ENCODE measurements at regions not wholly inside any gene's neighbourhood (a gene's known extent, or its start where the extent isn't known, plus 50 kb on each side); places are given as distances from the start of the nearest gene placed in this dataset.
"Not testable (repeated sequence)": the region's sequence is repeated elsewhere in the genome, so short reads cannot be mapped to it uniquely, and the experiment has no call there.

DNA sequence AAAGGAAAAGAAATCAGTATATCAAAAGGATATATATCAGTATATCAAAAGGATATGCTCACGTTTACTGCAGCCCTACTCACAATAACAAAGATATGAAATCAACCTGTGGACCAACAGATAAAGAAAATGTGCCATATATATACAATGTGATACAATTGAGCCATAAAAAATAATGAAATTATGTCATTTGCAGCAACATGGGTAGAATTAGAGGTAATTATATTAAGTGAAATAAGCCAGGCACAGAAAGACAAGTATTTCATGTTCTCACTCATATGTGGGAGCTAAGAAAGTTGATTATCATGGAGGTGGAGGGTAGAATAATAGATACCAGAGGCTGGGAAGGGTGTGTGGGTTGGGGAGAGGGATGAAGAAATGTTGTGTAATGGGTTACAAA is 102.9 kb upstream of the MARCKS start:
- no peak for DNase-seq

DNA sequence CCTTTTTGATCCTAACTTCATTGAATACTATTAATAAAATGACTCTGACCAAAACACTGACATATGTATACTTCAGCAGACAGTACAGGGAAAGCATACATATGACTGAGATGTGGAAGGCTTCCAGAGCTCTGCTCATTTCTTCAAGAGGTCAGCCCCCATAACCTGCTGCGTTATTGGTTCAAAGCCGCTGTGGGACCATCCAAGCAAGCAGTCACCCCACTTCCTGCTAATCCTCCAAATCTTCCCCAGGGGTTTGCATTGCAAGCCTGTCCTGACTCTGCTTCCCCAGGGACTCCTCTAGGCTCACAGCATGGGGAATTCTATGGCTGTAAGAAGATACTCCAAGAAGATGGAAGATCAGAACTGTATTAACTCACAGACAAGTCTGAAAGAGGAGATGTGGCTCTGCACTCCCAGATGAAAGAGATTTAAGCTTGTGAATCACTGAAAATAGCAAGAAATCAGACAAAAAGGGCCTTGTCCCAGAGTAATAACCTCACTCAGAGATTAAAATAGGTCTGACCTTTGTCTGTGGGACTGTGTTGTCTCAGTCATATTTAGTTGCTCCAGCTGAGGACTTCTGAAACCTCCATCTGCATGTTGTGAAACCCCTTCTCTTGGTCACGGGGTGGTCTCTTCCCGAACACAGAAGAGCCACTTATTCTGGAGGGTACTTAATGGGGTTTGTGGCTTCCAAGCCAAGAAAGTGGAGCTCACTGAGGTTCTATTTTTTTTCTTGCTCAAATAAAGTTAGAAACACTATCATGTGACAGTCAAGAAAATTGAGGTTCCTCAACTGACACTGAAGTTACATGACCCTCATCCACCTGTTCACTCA is 101.5 kb upstream of the MARCKS start:
- no peak for DNase-seq

DNA sequence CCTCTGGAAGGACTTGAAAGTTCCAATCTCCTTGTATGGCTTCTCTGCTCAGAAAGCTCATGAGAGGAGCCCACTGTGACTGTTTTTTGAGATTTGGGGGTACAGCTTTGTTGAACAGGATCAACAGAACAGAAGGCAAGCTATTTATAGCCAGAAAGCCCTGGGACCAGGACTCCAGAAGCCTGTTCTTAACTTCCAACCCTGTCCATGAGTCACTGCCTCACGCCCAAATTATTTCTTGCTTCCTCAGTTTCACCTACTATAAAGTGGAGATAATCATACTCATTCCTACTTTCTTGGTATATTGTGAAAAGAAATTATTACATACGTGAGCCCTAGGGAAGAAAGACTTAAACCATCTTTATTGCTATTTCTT is 100.9 kb upstream of the MARCKS start:
- no peak for DNase-seq

DNA sequence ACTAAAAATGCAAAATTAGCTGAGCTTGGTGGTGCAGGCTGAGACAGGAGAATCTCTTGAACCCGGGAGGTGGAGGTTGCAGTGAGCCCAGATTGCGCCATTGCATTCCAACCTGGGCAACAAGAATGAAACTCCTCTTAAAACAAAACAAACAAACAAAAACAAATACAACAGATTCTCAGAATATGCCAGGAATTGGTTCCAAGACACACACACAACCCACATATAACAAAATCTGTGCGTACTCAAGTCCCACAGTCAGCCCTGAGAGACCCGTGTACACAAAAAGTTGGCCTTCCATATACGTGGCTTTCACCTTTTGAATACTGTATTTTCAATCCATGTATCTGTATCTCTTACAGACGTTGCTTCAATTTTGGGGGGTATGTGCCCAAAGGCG is 98.9 kb upstream of the MARCKS start:
- DNase-seq = no peak

DNA sequence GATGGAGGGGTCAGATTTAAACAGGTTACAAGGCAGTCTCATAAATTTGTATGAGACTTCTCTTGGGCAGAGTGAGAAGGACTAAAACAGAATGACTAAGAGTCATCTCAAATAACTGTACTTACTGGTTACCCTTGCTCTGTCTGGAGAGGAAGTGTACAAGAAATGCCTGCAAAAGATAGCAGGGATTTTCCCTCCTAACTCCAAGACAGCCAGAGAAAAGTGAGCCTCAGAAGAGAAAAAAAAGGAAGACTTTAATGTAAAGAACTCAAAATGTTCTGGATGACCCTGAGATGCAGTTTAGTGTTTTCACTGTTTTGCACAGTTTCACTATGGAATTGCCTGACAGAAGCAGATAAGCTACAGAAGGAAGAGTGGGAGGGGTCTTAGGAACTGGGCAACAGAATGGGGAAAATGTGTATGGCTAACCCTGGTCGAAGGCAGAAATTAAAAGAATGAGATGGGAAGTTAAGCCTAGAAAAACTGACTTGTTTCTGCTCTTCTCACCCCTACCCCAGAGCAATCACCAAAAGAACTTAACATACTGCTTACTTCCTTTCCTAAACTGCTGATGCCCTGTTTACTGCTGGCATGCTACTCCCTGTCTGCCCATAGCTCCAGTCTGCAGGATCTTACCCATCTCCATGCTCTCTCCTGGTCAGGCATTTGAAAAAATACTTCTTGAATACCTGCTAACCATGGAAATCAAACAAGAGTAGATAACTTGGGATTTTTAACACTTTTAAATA is 98.1 kb upstream of the MARCKS start:
- no peak for DNase-seq

DNA sequence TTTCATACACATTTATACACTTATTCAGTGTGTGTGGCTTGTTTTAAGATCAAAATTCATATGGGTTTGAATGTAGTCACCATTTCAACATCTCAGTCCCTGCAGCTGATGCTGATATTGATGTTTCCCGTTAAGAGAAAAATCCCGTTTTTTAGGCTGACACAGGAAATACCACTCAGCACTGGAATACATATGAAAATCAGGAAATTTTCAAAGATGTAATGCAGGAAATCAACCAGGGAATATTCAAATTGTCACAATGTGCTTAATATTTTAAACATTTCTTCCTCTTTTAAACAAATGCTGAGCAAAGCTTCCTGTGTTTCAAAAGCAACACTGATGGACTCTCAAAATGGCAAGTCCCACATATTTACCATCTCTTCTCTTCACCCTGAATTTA is 94.5 kb upstream of the MARCKS start:
- DNase-seq = no peak

DNA sequence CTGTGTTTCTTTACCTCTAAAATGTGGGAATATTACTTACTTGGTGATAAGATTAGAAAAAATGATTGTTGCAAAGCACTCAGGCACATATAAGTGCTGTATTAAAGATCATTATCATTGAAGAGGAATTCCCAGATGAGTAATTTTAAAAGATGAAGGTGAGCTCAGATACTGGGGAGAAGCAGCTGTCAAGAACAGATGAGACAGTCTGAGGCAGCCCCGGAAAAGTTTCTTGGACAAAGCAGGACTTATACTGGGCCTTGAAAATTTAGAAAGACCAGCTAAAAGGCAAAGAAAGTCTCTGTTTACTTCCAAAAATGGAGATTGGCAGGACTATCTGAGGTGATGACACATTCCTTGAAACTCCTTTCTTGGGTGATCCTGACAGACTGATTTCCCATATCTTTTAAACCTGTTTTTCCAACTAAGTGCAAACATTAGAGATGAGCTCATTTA is 93.8 kb upstream of the MARCKS start:
- no peak for DNase-seq

DNA sequence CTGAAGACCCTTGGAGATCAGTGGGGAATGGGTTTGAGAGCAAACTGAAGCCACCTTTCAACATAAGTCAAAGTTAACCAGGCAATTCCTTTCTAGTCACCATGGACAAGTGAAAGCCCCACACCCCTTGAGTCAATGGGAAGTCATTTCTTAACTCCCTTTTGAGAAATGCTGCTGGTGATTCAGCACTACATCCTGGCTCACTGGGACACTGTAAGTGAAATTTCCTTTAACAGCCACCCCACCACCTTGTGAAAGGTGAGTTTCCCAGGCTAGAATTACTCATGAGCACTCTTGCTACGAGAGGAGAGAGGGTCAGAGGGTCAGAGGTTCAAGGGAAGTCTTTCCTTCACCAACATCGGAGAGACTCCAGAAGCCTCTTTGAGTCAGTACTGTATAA is 93.3 kb upstream of the MARCKS start:
- no peak for DNase-seq

DNA sequence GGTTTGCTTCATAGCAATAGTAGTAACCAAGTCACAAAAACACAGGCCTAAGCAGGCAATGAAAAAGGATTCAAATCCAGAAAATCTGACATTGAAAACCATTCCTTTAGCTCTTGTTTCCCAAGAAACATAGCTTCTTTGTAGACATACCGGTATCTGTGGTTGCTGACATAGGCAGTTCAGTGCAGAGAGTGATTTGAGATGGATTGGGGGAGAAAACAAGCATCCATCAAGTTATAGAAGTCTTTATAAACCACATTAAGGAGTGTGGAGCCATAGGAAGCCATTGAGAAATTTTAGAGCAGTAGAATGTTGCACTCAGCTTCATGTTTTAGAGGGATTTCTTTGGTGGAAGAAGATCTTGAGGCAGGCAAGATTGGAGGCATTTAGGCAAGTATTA is 91.2 kb upstream of the MARCKS start:
- DNase-seq = no peak

DNA sequence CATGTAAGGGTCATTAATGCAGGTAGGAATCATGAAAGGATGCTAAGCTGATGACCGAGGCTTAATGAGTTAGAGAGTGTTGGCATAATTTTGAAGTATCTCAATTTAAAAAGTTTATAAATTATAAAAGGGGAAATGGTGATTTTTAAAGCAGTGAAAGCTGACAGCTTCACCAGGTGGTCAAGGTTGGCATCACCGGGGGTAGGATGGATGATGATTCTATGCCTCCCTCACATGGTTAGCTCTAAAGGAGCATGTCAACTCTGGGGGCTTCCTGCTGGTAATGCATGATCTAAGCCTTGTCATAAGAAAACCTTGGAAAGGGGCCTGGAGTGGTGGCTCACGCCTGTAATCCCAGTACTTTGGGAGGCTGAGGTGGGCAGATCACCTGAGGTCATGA is 89.2 kb upstream of the MARCKS start:
- DNase-seq = no peak

DNA sequence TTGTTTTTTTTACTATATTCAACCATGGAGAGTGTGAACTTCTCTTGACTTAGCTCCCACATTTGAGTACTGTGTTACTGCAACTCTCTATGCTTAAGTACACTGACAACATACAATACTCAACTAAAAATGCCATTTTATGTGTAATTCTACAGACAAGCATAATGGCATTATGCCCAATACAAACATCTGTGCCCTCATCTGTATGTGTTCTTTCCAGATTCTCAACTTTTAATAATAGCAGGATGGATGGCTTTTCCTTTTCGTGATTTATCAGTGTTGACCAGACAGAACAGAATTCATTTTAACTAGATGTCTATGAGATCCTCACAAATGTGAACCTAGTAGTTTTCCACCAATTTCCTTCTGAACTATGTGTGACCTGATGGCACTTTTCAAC is 84.2 kb upstream of the MARCKS start:
- DNase-seq = no peak

DNA sequence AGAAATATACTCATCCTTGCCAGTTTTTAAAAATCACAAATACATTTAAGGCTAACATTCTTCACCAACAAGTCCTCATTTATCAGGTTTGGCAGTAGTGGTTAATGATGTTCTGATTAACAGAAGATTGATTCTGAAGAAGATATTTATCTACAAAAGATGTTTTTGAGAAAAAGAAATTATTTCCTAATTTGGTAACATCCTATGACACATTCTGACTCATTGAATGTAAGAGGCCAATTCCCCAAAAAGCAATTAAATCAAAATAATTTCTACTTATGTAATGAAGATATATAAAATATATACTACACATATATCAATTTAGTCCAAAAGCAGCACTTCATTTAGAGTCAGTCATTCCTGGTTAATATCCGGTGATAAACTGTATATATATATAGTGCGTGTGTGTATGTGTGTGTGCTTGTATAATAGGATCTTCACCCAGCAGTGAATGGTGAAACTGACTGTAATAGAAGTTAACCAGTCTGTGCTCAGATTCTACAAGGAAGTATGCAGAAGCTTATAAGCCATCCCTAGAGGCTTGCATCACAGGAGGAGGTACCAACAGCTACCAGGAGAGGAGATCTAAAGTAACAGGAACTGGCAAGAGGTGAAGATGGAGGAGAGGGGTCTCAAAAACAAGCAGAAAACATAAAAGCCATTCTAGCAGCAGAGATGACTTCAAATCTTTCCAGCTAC is 82.9 kb upstream of the MARCKS start:
- DNase-seq = no peak

DNA sequence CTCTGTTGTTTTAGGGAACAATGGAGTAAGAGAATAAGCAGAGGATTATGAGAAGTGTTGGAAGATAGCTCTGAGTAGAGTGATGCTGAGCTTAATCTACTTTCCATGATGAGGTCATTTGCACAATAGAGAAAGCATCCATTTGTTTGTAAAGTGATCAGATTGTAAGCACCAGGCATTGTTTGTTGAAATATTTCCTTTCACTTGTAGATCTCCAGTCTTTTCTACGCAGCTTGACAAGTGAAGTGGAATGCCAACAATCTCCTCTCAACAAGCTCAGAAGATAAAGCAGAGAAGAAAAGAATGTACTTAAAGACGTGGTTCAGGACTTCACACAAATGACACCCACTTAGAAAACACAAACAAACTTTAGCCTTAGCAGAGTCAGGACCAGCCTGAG is 80.1 kb upstream of the MARCKS start:
- no peak for DNase-seq

DNA sequence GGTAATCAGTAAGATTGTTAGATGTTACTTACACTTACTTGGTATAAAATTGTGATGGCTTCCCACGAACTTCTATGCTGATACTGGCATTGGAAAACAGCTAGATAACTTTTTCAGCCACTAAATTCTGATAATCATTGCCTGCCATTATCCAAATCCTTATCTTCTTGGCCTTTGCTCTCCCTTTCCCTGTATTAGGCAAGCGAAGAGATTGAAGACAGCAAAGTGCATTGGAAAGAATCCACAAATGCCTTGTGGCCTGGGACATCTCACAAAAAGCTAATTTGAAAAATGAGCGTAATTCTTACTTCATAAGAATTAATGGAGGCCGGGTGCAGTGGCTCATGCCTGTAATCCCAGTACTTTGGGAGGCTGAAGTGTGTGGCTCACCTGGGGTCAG is 79.5 kb upstream of the MARCKS start:
- DNase-seq = no peak

DNA sequence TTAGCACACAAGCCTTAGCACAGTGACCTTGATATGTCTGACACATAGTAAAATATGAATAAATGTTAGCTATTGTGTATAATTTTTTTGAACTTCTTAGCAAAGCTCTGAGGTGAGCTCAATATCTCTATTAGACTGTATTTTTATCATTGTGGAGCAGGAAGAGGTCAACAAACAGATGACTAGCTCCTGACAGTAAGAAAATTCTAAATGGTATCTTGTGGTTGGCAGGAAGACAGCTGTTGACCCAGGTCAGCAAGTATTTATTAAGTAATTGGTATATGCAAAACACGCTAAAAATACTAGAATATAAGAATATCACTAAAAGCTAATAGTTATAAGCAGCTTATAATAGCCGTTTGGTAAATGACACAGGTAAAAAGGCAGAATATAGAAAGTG is 77.5 kb upstream of the MARCKS start:
- DNase-seq = no peak

DNA sequence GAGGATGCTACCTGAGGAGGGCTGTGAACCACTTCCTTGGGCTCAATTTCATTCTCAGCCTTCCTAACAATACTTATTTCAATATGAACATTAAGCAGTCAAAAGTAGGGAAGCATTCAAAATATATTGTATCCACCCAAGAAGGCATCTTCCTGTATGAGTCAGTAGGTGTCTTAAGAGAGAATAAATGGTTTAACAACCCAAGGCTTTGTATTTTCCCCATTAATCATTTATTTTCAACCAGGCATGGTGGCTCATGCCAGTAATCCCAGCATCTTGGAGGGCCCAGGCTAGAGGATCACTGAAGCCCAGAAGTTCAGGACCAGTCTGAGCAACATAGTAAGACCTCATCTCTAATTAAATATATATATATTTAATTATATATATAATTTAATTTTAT is 74.5 kb upstream of the MARCKS start:
- DNase-seq = no peak

DNA sequence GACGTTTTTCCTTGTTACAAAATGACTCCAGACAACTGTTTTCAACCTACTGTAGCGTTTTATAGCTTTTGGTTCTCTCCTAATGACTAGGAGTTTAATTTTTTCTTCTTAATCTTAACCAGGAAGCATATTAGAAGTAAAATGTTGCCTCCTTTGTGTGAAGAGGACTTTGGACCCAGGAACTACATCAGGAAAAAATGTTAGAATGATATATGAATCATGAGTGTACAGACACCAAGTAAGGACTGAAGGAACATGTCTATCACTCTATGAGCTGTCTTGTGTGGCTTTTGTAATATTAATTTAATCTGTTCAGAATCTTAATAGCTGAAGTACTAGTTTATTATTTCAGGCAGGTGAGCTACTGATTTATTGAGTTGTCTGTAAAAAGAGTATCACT is 71.0 kb upstream of the MARCKS start:
- no peak for DNase-seq

DNA sequence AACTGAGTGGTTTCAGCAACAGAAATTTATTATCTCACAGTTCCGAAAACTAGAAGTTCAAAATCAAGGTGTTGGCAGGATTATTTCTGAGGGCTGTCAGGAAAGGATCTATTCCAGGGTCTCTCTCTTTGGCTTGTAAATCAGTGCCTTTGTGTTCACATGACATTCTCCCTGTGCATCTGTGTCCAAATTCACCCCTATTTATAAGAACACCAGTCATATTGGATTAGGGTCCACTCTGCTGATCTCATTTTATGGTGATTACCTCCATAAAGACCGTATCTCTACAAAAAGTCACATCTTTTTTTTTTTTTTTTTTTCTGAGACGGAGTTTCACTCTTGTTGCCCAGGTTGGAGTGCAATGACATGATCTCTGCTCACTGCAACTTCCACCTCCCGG is 68.6 kb upstream of the MARCKS start:
- DNase-seq = no peak

DNA sequence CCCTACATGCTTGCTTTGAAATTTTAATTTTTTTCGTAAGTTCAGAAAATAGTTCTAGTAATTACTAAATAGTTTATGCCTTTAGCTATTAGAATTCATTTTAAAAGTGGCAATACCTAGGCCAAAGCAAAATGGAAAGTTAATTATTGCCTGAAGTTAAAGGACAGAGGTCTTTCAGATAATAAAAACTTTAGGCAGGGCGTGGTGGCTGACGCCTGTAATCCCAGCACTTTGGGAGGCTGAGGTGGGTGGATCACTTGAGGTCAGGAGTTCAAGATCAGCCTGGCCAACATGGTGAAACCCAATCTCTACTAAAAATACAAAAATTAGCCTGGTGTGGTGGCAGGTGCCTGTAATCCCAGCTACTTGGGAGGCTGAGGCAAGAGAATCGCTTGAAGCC is 65.9 kb upstream of the MARCKS start:
- not testable (repeated sequence) for DNase-seq

DNA sequence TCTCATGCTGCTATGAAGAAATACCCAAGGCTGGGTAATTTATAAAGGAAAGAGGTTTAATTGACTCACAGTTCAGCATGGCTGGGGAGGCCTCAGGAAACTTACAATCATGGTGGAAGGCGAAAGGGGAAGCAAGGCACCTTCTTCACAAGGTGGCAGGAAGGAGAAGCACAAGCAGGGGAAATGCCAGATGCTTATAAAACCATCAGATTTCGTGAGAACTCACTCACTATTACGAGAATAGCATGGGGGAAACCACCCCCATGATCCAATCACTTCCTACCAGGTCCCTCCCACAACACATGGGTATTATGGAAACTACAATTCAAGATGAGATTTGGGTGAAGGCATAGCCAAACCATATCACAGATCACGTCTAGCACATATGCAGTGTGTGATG is 61.8 kb upstream of the MARCKS start:
- DNase-seq = not testable (repeated sequence)

DNA sequence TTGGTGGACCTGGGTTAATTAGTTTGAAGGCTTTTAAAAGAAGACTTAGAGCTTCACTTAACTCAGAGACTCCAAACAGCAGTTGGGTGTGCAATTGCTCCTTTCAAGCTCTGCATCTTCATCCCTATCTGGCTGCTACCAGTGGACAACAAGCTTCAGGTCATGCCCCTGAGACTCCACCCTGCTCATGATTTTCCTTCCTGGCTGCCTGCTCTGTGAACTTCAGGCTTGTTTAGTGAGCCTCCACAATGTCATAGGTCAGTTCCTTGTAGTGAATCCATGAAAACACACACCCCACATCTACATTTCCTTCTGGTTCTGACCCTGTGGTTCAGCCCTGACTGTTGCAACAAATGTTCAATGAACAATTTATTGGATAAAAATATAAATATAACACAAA is 61.1 kb upstream of the MARCKS start:
- DNase-seq = no peak

DNA sequence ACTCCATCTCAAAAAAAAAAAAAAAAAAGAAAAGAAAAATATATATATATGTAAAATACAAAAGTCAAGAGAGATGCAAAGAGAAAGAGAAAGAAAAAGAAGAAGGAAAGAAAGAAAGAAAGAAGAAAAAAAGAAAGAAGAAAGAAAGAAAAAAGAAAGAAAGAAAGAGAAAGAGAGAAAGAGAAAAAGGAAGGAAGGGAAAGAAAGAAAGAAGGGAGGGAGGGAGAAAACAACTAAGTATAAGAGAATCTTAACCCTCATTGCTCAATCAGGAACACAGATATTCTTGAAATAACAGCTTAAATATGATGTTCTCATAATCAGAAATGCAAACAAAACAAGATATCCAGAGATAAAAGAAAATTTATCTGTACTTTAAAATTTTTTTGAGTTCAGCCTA is 54.4 kb upstream of the MARCKS start:
- no peak for DNase-seq

DNA sequence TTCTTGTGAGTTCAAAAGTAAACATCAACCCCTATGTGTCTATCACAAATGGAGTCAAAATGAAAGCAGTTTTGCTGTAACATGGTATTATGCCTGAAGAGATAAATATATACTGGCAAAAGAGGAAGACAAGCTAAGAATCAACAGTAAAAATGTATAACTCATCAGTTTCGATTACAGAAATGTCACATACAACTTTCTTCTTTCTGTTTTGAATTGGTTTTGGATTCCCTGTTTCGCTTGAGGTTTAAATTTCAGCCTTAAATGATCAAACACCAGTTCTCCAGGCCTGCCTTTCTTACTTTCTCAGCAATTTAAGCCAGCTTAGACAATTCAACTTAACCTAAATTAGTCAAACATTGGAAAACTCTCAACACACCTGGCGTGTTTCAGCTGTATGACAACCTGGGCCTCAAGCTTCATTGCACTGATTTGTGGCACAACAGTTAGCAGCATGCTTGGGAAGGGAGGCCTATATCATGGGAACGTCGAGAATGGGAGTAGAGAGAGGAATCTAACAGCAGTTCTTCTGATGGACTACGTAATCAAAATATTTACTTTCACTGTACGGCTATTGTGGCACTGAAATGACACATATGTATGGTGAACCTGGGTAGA is 51.9 kb upstream of the MARCKS start:
- no peak for DNase-seq
